Adrenal gland (tissue), 5 donors: ENCODE measurements at regions not wholly inside any gene's neighbourhood (a gene's known extent, or its start where the extent isn't known, plus 50 kb on each side); places are given as distances from the start of the nearest gene placed in this dataset.

Experiments used
- CTCF ChIP-seq, 6 experiments: fragments of 450-650 bp in 4 of 6; fragments of 200-600 bp in 2 of 6; sonication (generic) in 1 of 6; IDR thresholded peaks; 1 replicate in 5 of 6; 2 replicates in 1 of 6; pipeline versions ENCODE4 v1.5.1 to v1.8.0; 2016 to 2021; ENCODE audit warnings: antibody characterized with exemption in 6 of 6, mild to moderate bottlenecking in 2 of 6, moderate library complexity in 1 of 6
- POLR2A ChIP-seq, 2 donors: fragments of 450-650 bp; IDR thresholded peaks; one replicate each; pipeline ENCODE4 v1.6.1; 2017; ENCODE audit warnings: antibody characterized with exemption in 2 of 2, mild to moderate bottlenecking in 2 of 2, moderate library complexity in 1 of 2
- donor health status: DM: no; HTN: no; CAD: no.

GRCh38 chr2:177098001-177098613 lies 114.5 kb upstream of the HNRNPA3 start:
- TF ChIP-seq CTCF (IDR thresholded peaks at IDR 0.05) = no peak
- TF ChIP-seq POLR2A (IDR thresholded peaks at IDR 0.05) = no peak
